Uterus (tissue), 3 donors: ENCODE measurements at regions not wholly inside any gene's neighbourhood (a gene's known extent, or its start where the extent isn't known, plus 50 kb on each side); places are given as distances from the start of the nearest gene placed in this dataset.

Source experiments
- DNase-seq, 2 donors: peaks; one replicate each; pipeline ENCODE4 v3.0.0-alpha.2; 2019 to 2020
- H3K27ac ChIP-seq, 2 donors: fragments of 200-600 bp; sonication (generic); 1 replicate in 1 of 2; 2 replicates in 1 of 2; pipeline ENCODE4 v1.5.1; 2016 to 2018
- H3K27me3 ChIP-seq, 2 donors: fragments of 200-600 bp; sonication (generic); one replicate each; pipeline ENCODE4 v1.5.1; 2018 to 2019; ENCODE audit warnings: control low read depth in 1 of 2
- H3K36me3 ChIP-seq, 2 donors: fragments of 200-600 bp; sonication (generic); one replicate each; pipeline ENCODE4 v1.5.1; 2019; ENCODE audit warnings: control low read depth in 1 of 2
- H3K4me1 ChIP-seq, 2 donors: fragments of 200-600 bp; sonication (generic); one replicate each; pipeline ENCODE4 v1.5.1; 2018 to 2019; ENCODE audit warnings: control low read depth in 1 of 2
- H3K4me3 ChIP-seq, 2 donors: fragments of 200-600 bp; sonication (generic); 1 replicate in 1 of 2; 2 replicates in 1 of 2; pipeline ENCODE4 v1.5.1; 2018 to 2019; ENCODE audit warnings: mild to moderate bottlenecking in 1 of 2
- H3K9me3 ChIP-seq, 2 donors: fragments of 200-600 bp; sonication (generic); one replicate each; pipeline ENCODE4 v1.5.1; 2019; ENCODE audit warnings: control low read depth in 1 of 2
- CTCF ChIP-seq, 4 experiments: fragments of 200-600 bp in 2 of 4; fragments of 450-650 bp in 2 of 4; sonication (generic) in 2 of 4; IDR thresholded peaks; one replicate each; pipeline ENCODE4 v1.5.1; 2016 to 2019; ENCODE audit warnings: antibody characterized with exemption in 4 of 4, mild to moderate bottlenecking in 2 of 4, moderate library complexity in 1 of 4
- POLR2A ChIP-seq, 2 donors: fragments of 450-650 bp; IDR thresholded peaks; one replicate each; pipeline ENCODE4 v1.6.1; 2016; ENCODE audit warnings: antibody characterized with exemption in 2 of 2, mild to moderate bottlenecking in 1 of 2, moderate library complexity in 1 of 2
- intact Hi-C: fragments of 100-400 bp; cut with DNase I; formaldehyde crosslinking; loops from one replicate; pipeline ENCODE4 v1.15.1; 2023; ENCODE audit warnings: low total_unique reads
- donor health status: DM: yes; HTN: yes; CAD: no.

DNA sequence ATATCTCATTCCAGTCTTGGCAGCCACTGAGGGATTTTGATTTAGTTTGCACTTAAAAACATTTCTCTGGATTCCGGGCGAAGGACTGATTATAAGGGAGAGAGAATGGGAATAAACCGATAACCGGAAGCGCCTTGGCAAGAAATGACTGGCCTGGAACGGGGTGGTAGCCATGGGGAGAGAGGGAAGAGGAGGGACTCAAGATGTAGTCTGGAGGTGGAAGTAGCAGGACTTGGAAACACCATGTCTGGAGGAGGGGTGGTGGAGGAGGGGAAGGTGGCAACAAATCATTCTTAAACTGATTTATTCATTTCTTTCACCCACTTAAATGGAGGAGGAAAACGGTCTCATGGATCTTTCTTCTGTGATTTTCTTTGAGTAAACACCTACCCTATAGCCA, 238.1 kb downstream of the REEP3 start:
- Histone ChIP-seq H3K9me3 (peaks cover 0 to 3% of the 10 kb centered on the region in 2 donors), H3K27ac (no peak overlapping the region), H3K27me3 (no peaks in the 10 kb centered on the region), H3K36me3 (no peaks in the 10 kb centered on the region), H3K4me1 (no peaks in the 10 kb centered on the region), H3K4me3 (no peak overlapping the region)
- no peak for TF ChIP-seq POLR2A (IDR thresholded peaks at IDR 0.05)
- no peak for TF ChIP-seq CTCF (IDR thresholded peaks at IDR 0.05)
- DNase-seq, result no peak
- intact Hi-C loops, result no loop called here

DNA sequence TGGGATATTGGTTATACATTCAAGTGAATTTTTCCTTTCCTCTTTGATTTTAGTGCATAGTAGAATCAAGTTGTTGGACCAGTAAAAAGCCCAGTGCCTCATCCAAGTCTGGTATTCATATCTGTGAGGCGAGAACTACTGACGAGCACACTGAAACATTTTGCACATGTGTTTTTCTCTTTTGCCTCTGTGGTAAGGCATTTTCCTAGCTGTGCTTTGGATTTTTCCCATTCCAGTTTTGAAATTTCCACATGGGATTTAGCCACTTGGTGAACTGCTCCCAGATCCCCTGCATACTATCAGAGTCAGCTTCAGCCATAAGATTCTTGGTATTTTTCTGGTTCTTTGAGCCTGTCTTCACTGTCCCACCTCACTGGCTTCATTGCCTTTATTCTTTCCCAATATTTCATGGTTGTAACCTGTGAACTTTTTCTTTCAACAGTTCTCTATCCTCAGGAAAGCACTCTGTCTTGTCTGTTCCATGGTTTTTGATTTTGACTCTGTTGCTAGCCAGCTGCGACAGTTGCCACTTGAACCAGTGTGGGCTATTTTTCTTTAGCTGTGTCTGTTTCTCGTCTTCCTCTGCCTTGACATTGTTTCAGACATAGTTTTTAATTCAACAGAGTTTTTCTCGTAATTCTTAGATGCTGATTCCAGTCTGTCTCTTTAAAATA, 239.0 kb downstream of the REEP3 start:
- H3K4me3 ChIP-seq, result no peak overlapping the region
- no peak for TF ChIP-seq CTCF (IDR thresholded peaks at IDR 0.05)
- TF ChIP-seq POLR2A (IDR thresholded peaks at IDR 0.05), result no peak
- intact Hi-C loops, result no loop called here
- no peaks in the 10 kb centered on the region for H3K27me3 ChIP-seq
- no peak for DNase-seq
- H3K36me3 ChIP-seq, result no peaks in the 10 kb centered on the region
- no peaks in the 10 kb centered on the region for H3K9me3 ChIP-seq
- H3K4me1 ChIP-seq, result no peaks in the 10 kb centered on the region
- H3K27ac ChIP-seq, result no peak overlapping the region

DNA sequence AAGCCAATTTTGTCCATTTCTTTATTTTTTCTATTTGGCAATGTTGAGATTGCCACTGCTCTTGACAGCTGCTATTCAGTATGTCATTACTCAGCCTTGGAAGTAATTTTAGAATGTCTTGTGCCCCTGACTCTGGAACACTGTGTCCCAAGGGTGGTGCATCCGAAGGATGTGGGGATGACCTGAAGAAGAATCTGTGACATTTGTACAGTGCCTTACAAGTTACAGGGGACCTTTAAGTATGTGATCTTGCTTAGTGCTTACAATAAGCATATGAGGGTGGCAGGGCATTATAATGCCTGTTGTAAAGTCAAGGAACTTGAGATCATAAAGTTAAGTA, 239.5 kb downstream of the REEP3 start:
- no peak overlapping the region for H3K27ac ChIP-seq
- no peak for TF ChIP-seq CTCF (IDR thresholded peaks at IDR 0.05)
- no peak for TF ChIP-seq POLR2A (IDR thresholded peaks at IDR 0.05)
- H3K36me3 ChIP-seq, result no peaks in the 10 kb centered on the region

DNA sequence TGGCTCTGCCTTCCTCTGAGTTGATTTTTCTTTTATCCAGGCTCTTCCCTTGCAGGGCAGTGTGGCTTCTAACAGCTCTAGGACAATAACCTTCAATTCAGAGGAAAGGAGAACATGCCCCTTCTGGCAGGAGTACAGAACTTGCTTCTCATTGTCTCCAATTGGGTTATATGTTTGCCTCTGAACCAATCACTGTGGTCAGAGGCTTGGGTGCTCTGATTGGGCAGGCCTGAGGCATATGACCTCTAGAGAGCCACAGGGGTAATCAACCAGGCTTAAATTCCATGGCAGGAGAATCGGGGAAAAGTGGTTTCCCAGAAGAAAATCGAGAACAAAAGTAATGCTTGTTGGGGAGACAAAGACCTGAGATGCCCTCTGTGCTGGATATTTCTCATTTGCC, 240.0 kb downstream of the REEP3 start:
- Histone ChIP-seq H3K9me3 (no peaks in the 10 kb centered on the region), H3K4me1 (no peaks in the 10 kb centered on the region), H3K27me3 (no peaks in the 10 kb centered on the region), H3K4me3 (no peak overlapping the region), H3K27ac (no peak overlapping the region), H3K36me3 (no peaks in the 10 kb centered on the region)
- TF ChIP-seq CTCF (IDR thresholded peaks at IDR 0.05), result no peak
- no peak for TF ChIP-seq POLR2A (IDR thresholded peaks at IDR 0.05)
- DNase-seq, result no peak
- intact Hi-C loops, result no loop called here

More for the DNA sequence above, 239.5 kb downstream of the REEP3 start:
- H3K4me1 ChIP-seq, result no peaks in the 10 kb centered on the region
- no peaks in the 10 kb centered on the region for H3K9me3 ChIP-seq
- DNase-seq, result no peak
- intact Hi-C loops, result no loop called here
- H3K27me3 ChIP-seq, result no peaks in the 10 kb centered on the region
- H3K4me3 ChIP-seq, result no peak overlapping the region

- H3K4me3 ChIP-seq, result no peak overlapping the region
- DNase-seq, result no peak
- no peak overlapping the region for H3K27ac ChIP-seq
- H3K36me3 ChIP-seq, result no peaks in the 10 kb centered on the region
- H3K4me1 ChIP-seq, result peaks cover 4% of the 10 kb centered on the region in 2 donors
- intact Hi-C loops, result no loop called here
- no peaks in the 10 kb centered on the region for H3K9me3 ChIP-seq
- TF ChIP-seq POLR2A (IDR thresholded peaks at IDR 0.05) (no peak), CTCF (IDR thresholded peaks at IDR 0.05) (no peak)
- no peaks in the 10 kb centered on the region for H3K27me3 ChIP-seq
Measured at GRCh38 chr10:63763744-63764143, 242.5 kb downstream of the REEP3 start.
